H7 (cell line): ENCODE measurements at regions not wholly inside any gene's neighbourhood (a gene's known extent, or its start where the extent isn't known, plus 50 kb on each side); places are given as distances from the start of the nearest gene placed in this dataset.

ENCODE experiments used
- DNase-seq: peaks from one replicate; pipeline ENCODE4 v3.0.0; 2012
- H3K27me3 ChIP-seq: 2 replicates; pipeline ENCODE4 v1.6.0; 2011; ENCODE audit warnings: mild to moderate bottlenecking, low read length; ENCODE audit not compliant: control insufficient read depth, insufficient read depth
- H3K36me3 ChIP-seq: replicated peaks from 2 replicates; pipeline ENCODE4 v1.5.1; 2011; ENCODE audit warnings: low read length; ENCODE audit not compliant: control insufficient read depth, insufficient read depth
- H3K4me3 ChIP-seq: 2 replicates; pipeline ENCODE4 v1.5.1; 2011; ENCODE audit warnings: low read depth, mild to moderate bottlenecking, control low read depth, low read length, moderate library complexity; ENCODE audit not compliant: insufficient read depth

GRCh38 chr13:73300718-73301425 lies 242.1 kb downstream of the KLF5 start:
- Histone ChIP-seq H3K4me3 (no peak overlapping the region), H3K36me3 (no peaks in the 10 kb centered on the region), H3K27me3 (no peaks in the 10 kb centered on the region)
- DNase-seq: no peak

GRCh38 chr13:73299787-73300186 lies 241.0 kb downstream of the KLF5 start:
- DNase-seq: no peak
- Histone ChIP-seq H3K27me3 (no peaks in the 10 kb centered on the region), H3K36me3 (no peaks in the 10 kb centered on the region), H3K4me3 (no peak overlapping the region)

GRCh38 chr13:73293913-73294523 lies 235.2 kb downstream of the KLF5 start:
- DNase-seq: no peak
- Histone ChIP-seq H3K36me3 (no peaks in the 10 kb centered on the region), H3K27me3 (no peaks in the 10 kb centered on the region), H3K4me3 (no peak overlapping the region)

GRCh38 chr13:73292127-73292526 lies 233.3 kb downstream of the KLF5 start:
- H3K36me3 ChIP-seq: no peaks in the 10 kb centered on the region
- no peak for DNase-seq
- no peak overlapping the region for H3K4me3 ChIP-seq
- no peaks in the 10 kb centered on the region for H3K27me3 ChIP-seq

- Histone ChIP-seq H3K4me3 (no peak overlapping the region), H3K27me3 (no peaks in the 10 kb centered on the region), H3K36me3 (no peaks in the 10 kb centered on the region)
- DNase-seq: no peak
These were observed 232.0 kb downstream of the KLF5 start for GRCh38 chr13:73290844-73291243.

GRCh38 chr13:73288596-73288995 lies 229.8 kb downstream of the KLF5 start:
- Histone ChIP-seq H3K36me3 (no peaks in the 10 kb centered on the region), H3K27me3 (no peaks in the 10 kb centered on the region), H3K4me3 (no peak overlapping the region)
- DNase-seq: no peak

- no peak for DNase-seq
- no peaks in the 10 kb centered on the region for H3K36me3 ChIP-seq
- H3K4me3 ChIP-seq: no peak overlapping the region
- H3K27me3 ChIP-seq: no peaks in the 10 kb centered on the region
These were observed 229.0 kb downstream of the KLF5 start for GRCh38 chr13:73287831-73288230.

GRCh38 chr13:73286942-73287620 lies 228.3 kb downstream of the KLF5 start:
- no peaks in the 10 kb centered on the region for H3K27me3 ChIP-seq
- H3K36me3 ChIP-seq: no peaks in the 10 kb centered on the region
- DNase-seq: no peak
- no peak overlapping the region for H3K4me3 ChIP-seq

- no peak for DNase-seq
- H3K4me3 ChIP-seq: no peak overlapping the region
- no peaks in the 10 kb centered on the region for H3K27me3 ChIP-seq
- no peaks in the 10 kb centered on the region for H3K36me3 ChIP-seq
These were observed 227.4 kb downstream of the KLF5 start for GRCh38 chr13:73286177-73286576.

GRCh38 chr13:73284081-73284874 lies 225.5 kb downstream of the KLF5 start:
- DNase-seq: no peak
- no peak overlapping the region for H3K4me3 ChIP-seq

GRCh38 chr13:73283636-73284035 lies 224.8 kb downstream of the KLF5 start:
- Histone ChIP-seq H3K36me3 (no peaks in the 10 kb centered on the region), H3K27me3 (no peaks in the 10 kb centered on the region), H3K4me3 (no peak overlapping the region)
- no peak for DNase-seq

More at GRCh38 chr13:73284081-73284874, 225.5 kb downstream of the KLF5 start:
- H3K27me3 ChIP-seq: no peaks in the 10 kb centered on the region
- H3K36me3 ChIP-seq: no peaks in the 10 kb centered on the region

- Histone ChIP-seq H3K27me3 (no peaks in the 10 kb centered on the region), H3K36me3 (no peaks in the 10 kb centered on the region), H3K4me3 (no peak overlapping the region)
- no peak for DNase-seq
These were observed 222.9 kb downstream of the KLF5 start for GRCh38 chr13:73281746-73282145.

- H3K36me3 ChIP-seq: no peaks in the 10 kb centered on the region
- H3K27me3 ChIP-seq: no peaks in the 10 kb centered on the region
- H3K4me3 ChIP-seq: no peak overlapping the region
- no peak for DNase-seq
These were observed 219.4 kb downstream of the KLF5 start for GRCh38 chr13:73278186-73278585.

- no peak overlapping the region for H3K4me3 ChIP-seq
- no peaks in the 10 kb centered on the region for H3K36me3 ChIP-seq
- no peak for DNase-seq
- H3K27me3 ChIP-seq: no peaks in the 10 kb centered on the region
These were observed 216.4 kb downstream of the KLF5 start for GRCh38 chr13:73275163-73275562.
